WTC11 (cell line): ENCODE measurements at regions not wholly inside any gene's neighbourhood (a gene's known extent, or its start where the extent isn't known, plus 50 kb on each side); places are given as distances from the start of the nearest gene placed in this dataset.

Experiments
- ATF6 ChIP-seq: sonication (generic); formaldehyde crosslinking; IDR thresholded peaks from 2 replicates; pipeline ENCODE4 v1.8.1; 2023; ENCODE audit warnings: mild to moderate bottlenecking, missing genetic modification reagents
- CTCF ChIP-seq: fragments of 200-600 bp; IDR thresholded peaks from 2 replicates; pipeline ENCODE4 v1.8.0; 2022; ENCODE audit warnings: antibody characterized with exemption
- ESRRA ChIP-seq: sonication (generic); formaldehyde crosslinking; IDR thresholded peaks from 2 replicates; pipeline ENCODE4 v1.8.1; 2022; ENCODE audit warnings: mild to moderate bottlenecking, missing genetic modification reagents, borderline replicate concordance
- FOXJ3 ChIP-seq: sonication (generic); formaldehyde crosslinking; IDR thresholded peaks from 2 replicates; pipeline ENCODE4 v1.9.0; 2021; ENCODE audit warnings: missing genetic modification reagents, mild to moderate bottlenecking, borderline replicate concordance
- MAX ChIP-seq: sonication (generic); formaldehyde crosslinking; IDR thresholded peaks from 2 replicates; pipeline ENCODE4 v1.8.0; 2022; ENCODE audit warnings: mild to moderate bottlenecking, missing genetic modification reagents
- NFYB ChIP-seq: sonication (generic); formaldehyde crosslinking; conservative IDR thresholded peaks from 2 replicates; pipeline ENCODE4 v1.8.0; 2022; ENCODE audit warnings: low read depth, missing genetic modification reagents
- NR3C1 ChIP-seq: sonication (generic); formaldehyde crosslinking; conservative IDR thresholded peaks from 2 replicates; pipeline ENCODE4 v1.8.1; 2023; ENCODE audit warnings: low read depth, mild to moderate bottlenecking, missing genetic modification reagents
- OVOL2 ChIP-seq: fragments of 250-450 bp; sonication (Bioruptor Pico); IDR thresholded peaks from 2 replicates; pipeline ENCODE4 v1.9.0; 2021; ENCODE audit warnings: mild to moderate bottlenecking, borderline replicate concordance
- PRDM15 ChIP-seq: sonication (generic); formaldehyde crosslinking; IDR thresholded peaks from 2 replicates; pipeline ENCODE4 v1.8.0; 2022; ENCODE audit warnings: missing genetic modification reagents
- SP1 ChIP-seq: sonication (generic); formaldehyde crosslinking; conservative IDR thresholded peaks from 2 replicates; pipeline ENCODE4 v1.8.1; 2022; ENCODE audit warnings: missing genetic modification reagents
- USF1 ChIP-seq: sonication (generic); formaldehyde crosslinking; IDR thresholded peaks from 2 replicates; pipeline ENCODE4 v1.8.0; 2022; ENCODE audit warnings: mild to moderate bottlenecking, missing genetic modification reagents
- ZNF138 ChIP-seq: sonication (generic); formaldehyde crosslinking; conservative IDR thresholded peaks from 2 replicates; pipeline ENCODE4 v1.8.1; 2022; ENCODE audit warnings: mild to moderate bottlenecking, moderate library complexity, missing genetic modification reagents
- ZNF263 ChIP-seq: sonication (generic); formaldehyde crosslinking; IDR thresholded peaks from 2 replicates; pipeline ENCODE4 v1.8.1; 2022; ENCODE audit warnings: low read depth, mild to moderate bottlenecking, moderate library complexity, missing genetic modification reagents
- ZNF416 ChIP-seq: fragments of 250-450 bp; sonication (Bioruptor Pico); IDR thresholded peaks from 2 replicates; pipeline ENCODE4 v1.9.0; 2021; ENCODE audit warnings: mild to moderate bottlenecking, inconsistent platforms

- TF ChIP-seq CTCF, result no peak
- no peak for TF ChIP-seq ZNF416 (CRISPR knock-in tag)
- no peak for TF ChIP-seq USF1 (CRISPR knock-in tag)
- TF ChIP-seq ZNF138 (CRISPR knock-in tag), result no peak
- TF ChIP-seq OVOL2 (CRISPR knock-in tag), result no peak
- no peak for TF ChIP-seq SP1 (CRISPR knock-in tag)
- TF ChIP-seq NR3C1 (CRISPR knock-in tag), result no peak
- TF ChIP-seq MAX (CRISPR knock-in tag), result no peak
- TF ChIP-seq FOXJ3 (CRISPR knock-in tag), result no peak
- no peak for TF ChIP-seq ZNF263 (CRISPR knock-in tag)
- no peak for TF ChIP-seq ESRRA
- TF ChIP-seq NFYB (CRISPR knock-in tag), result no peak
- TF ChIP-seq ATF6, result no peak
- no peak for TF ChIP-seq PRDM15 (CRISPR knock-in tag)
These were observed 322.3 kb downstream of the EFNB2 start for GRCh38 chr13:106213028-106213757.
